HUES6 (cell line): ENCODE measurements at regions not wholly inside any gene's neighbourhood (a gene's known extent, or its start where the extent isn't known, plus 50 kb on each side); places are given as distances from the start of the nearest gene placed in this dataset.

Experiments used
- H3K27ac ChIP-seq: 2 replicates; pipeline ENCODE4 v1.7.0; 2013; ENCODE audit warnings: low read depth, mild to moderate bottlenecking, low read length, inconsistent platforms
- H3K27me3 ChIP-seq: 2 replicates; pipeline ENCODE4 v1.6.1; 2013; ENCODE audit warnings: low read length; ENCODE audit not compliant: control insufficient read depth, insufficient read depth
- H3K36me3 ChIP-seq: 2 replicates; pipeline ENCODE4 v1.6.1; 2013; ENCODE audit warnings: low read length; ENCODE audit not compliant: control insufficient read depth, insufficient read depth
- H3K4me1 ChIP-seq: 2 replicates; pipeline ENCODE4 v1.6.1; 2013; ENCODE audit warnings: low read length; ENCODE audit not compliant: control insufficient read depth, insufficient read depth
- H3K4me3 ChIP-seq: 2 replicates; pipeline ENCODE4 v1.5.1; 2013; ENCODE audit warnings: low read depth, low read length
- H3K9ac ChIP-seq: one replicate; pipeline ENCODE4 v1.6.1; 2013; ENCODE audit warnings: mild to moderate bottlenecking, low read length
- H3K9me3 ChIP-seq: 2 replicates; pipeline ENCODE4 v1.6.1; 2013; ENCODE audit warnings: low read depth, low read length; ENCODE audit not compliant: control insufficient read depth, insufficient read depth

DNA sequence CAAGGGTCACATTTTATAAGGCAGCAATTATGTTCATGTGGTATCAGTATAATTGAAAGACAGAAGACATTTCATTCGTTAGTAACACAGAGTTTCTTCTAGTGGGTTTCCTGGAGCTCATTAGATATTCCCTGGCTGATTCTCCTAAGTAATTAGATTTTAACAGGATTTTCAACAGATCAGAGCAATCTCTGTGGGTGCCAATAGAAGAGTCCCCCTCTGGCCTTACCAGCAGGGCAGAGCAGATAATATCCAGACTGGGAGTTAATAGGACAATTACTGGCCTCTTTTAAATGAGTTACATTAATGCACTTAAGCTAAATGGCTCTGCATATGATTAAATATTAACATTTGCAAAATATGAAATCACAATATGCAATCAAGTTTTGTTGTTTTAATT lies 74.2 kb upstream of the FOXD3 start:
- H3K27ac ChIP-seq, result no peak overlapping the region
- H3K4me3 ChIP-seq, result no peak overlapping the region
- H3K9me3 ChIP-seq, result no peaks in the 10 kb centered on the region
- no peaks in the 10 kb centered on the region for H3K36me3 ChIP-seq
- H3K4me1 ChIP-seq, result no peaks in the 10 kb centered on the region
- H3K27me3 ChIP-seq, result no peaks in the 10 kb centered on the region
- no peak overlapping the region for H3K9ac ChIP-seq

DNA sequence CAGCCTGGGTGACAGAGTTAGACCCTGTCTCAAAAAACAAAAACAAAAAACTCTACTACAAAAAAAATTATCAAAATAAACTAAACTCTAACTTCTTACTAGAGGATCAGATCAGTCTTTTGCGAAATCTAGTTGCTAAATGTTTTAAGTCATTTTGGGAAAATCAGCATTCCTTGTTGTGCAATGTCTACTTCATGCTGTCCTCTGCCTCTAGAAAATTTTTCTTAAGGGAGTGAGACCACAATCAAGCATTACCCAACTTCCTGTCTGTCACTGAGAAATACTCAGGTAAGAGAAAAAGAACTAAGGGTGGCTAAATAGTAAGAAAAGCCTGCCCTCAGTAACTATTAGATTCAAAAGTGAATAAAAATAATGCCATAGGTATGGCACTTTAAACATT lies 67.2 kb upstream of the FOXD3 start:
- Histone ChIP-seq H3K4me1 (no peaks in the 10 kb centered on the region), H3K27ac (no peak overlapping the region), H3K36me3 (no peaks in the 10 kb centered on the region), H3K9me3 (no peaks in the 10 kb centered on the region), H3K4me3 (no peak overlapping the region), H3K27me3 (no peaks in the 10 kb centered on the region), H3K9ac (no peak overlapping the region)

DNA sequence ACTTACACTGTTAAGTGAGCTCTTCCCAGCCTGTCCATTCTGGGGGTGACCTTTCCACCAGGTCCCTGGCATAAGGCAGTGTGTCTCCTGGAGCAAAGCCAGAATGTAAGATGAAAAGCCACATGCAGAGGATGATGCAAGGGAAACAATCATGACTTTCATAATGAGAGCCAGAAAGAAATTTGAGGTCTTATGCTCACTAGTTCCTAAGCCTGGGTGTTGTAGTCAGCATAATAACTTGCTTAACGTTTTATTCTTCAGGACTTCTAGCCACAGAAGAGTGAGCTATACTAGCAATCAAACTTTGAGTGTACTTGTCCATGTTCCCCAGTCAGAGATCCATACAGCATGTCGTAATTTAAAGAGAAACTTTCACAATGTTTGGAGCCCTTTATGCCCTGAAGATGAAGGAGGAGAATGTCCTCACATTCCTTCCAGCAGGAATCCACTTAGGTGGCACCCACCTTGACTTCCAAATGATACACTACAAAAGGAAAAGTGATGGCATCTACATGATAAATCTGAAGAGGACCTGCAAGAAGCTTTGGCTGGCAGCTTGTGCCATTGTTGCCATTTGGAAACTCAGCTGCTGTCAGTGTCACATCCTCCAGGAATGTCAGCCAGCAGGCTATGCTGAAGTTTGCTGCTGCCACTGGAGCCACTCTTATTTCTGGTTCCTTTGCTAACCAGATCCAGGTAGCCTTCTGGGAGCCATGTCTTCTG lies 60.5 kb upstream of the FOXD3 start:
- no peak overlapping the region for H3K27ac ChIP-seq
- H3K4me1 ChIP-seq, result no peaks in the 10 kb centered on the region
- H3K4me3 ChIP-seq, result no peak overlapping the region
- no peaks in the 10 kb centered on the region for H3K27me3 ChIP-seq
- no peak overlapping the region for H3K9ac ChIP-seq
- no peaks in the 10 kb centered on the region for H3K9me3 ChIP-seq
- no peaks in the 10 kb centered on the region for H3K36me3 ChIP-seq

DNA sequence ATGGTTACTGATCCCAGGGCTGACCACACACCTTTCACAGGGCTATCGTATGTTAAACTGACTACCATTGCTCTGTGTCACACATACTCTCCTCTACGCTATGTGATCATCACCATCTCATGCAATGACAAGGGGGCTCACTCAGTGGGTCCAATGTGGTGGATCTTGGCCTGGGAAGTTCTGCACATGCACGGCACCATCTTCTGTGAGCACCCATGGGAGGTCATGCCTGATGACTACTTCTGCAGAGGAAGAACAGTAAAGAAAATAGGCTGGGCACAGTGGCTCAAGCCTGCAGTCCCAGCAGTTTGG lies 60.0 kb upstream of the FOXD3 start:
- Histone ChIP-seq H3K9ac (no peak overlapping the region), H3K27ac (no peak overlapping the region), H3K4me3 (no peak overlapping the region), H3K9me3 (no peaks in the 10 kb centered on the region), H3K27me3 (no peaks in the 10 kb centered on the region), H3K36me3 (no peaks in the 10 kb centered on the region), H3K4me1 (no peaks in the 10 kb centered on the region)

DNA sequence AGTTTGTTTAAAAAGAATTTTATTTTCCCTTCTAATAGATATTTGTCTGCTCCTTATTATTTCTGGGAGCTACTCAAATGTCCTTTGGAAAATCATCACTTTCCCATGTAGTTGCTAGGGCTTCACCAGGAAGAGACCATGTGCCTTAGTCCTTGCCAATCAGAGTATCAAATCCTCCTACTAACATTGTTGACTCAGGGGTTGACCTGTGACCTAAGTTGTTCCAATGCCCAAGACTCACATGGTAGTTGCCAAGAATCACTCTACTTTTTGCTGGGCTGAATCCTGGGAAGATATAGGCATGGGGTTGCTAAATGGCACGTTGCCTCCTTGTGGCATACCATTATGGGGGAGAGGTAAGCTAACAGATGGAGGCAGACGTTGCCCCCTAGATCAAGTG lies 58.2 kb upstream of the FOXD3 start:
- Histone ChIP-seq H3K9me3 (no peaks in the 10 kb centered on the region), H3K4me3 (no peak overlapping the region), H3K27ac (no peak overlapping the region), H3K27me3 (no peaks in the 10 kb centered on the region), H3K9ac (no peak overlapping the region), H3K36me3 (no peaks in the 10 kb centered on the region), H3K4me1 (no peaks in the 10 kb centered on the region)

DNA sequence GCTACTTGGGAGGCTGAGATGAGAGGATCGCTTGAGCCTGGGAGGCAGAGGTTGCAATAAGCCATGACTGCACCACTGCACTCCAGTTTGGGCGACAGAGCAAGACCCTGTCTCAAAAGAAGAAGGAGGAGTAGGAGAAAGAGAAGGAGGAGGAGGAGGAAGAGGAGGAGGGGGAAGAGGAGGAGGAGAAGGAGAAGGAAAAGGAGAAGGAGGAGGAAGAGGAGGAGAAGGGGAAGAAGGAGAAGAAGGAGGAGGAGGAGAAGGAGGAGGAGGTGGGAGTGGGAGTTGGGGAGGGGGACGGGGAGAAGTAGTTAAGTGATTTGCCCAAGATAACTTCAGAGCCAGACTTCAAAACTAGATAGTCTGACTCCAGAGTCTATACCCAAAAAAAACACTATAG lies 55.5 kb upstream of the FOXD3 start:
- Histone ChIP-seq H3K4me1 (peaks cover 4% of the 10 kb centered on the region), H3K36me3 (no peaks in the 10 kb centered on the region), H3K27ac (no peak overlapping the region), H3K27me3 (no peaks in the 10 kb centered on the region), H3K4me3 (no peak overlapping the region), H3K9ac (no peak overlapping the region), H3K9me3 (no peaks in the 10 kb centered on the region)

DNA sequence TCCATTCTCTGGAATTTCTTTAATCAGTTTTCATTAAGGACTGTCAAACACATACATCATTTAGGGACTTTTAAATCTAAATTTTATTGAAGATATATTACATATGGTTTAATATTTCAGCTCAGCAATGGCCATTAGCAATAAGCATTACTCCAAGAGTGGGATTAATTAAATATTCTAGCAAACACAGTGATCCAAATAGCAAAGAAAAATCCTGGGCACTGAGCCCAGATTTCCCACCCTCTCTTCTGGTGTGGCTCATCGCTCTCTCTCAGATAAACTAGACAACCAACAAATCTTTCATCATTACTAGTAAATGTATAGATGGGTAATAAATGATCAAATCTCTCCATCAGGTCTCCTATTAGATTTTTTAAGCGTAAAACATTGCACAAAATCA lies 53.5 kb upstream of the FOXD3 start:
- no peak overlapping the region for H3K27ac ChIP-seq
- H3K9me3 ChIP-seq, result no peaks in the 10 kb centered on the region
- H3K27me3 ChIP-seq, result no peaks in the 10 kb centered on the region
- peaks cover 4% of the 10 kb centered on the region for H3K4me1 ChIP-seq
- no peaks in the 10 kb centered on the region for H3K36me3 ChIP-seq
- no peak overlapping the region for H3K4me3 ChIP-seq
- H3K9ac ChIP-seq, result no peak overlapping the region

DNA sequence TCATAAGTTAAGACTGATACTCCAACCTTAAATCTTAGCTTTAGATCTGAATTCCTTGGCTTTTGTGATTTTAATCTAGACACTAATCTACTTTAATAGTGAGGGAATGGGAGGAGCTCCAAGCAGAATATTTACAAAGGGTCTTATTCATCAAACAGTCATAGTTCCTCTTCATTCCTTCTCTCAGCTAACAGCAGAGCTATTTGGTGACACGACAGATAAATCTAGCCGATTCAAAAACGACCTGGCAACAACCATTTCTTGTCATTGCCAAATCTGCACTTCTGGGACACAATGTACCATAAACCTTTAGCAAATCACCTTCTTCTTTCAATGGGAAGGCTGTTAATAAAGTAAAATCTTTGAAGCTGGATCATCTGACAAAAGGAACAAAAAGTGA lies 52.8 kb upstream of the FOXD3 start:
- Histone ChIP-seq H3K36me3 (no peaks in the 10 kb centered on the region), H3K27ac (no peak overlapping the region), H3K4me3 (no peak overlapping the region), H3K9ac (no peak overlapping the region), H3K27me3 (no peaks in the 10 kb centered on the region), H3K4me1 (peaks cover 4% of the 10 kb centered on the region), H3K9me3 (no peaks in the 10 kb centered on the region)
